Stimulated activated CD4-positive, alpha-beta T cell treated with anti-CD3 and anti-CD28 coated beads, Interleukin-2, amount 100 ng/mL, for 48 hours (primary cell): ENCODE measurements at regions not wholly inside any gene's neighbourhood (a gene's known extent, or its start where the extent isn't known, plus 50 kb on each side); places are given as distances from the start of the nearest gene placed in this dataset.

Source experiments
- DNase-seq, 2 donors: peaks; one replicate each; pipeline ENCODE4 v3.0.0-alpha.2; 2020

DNA sequence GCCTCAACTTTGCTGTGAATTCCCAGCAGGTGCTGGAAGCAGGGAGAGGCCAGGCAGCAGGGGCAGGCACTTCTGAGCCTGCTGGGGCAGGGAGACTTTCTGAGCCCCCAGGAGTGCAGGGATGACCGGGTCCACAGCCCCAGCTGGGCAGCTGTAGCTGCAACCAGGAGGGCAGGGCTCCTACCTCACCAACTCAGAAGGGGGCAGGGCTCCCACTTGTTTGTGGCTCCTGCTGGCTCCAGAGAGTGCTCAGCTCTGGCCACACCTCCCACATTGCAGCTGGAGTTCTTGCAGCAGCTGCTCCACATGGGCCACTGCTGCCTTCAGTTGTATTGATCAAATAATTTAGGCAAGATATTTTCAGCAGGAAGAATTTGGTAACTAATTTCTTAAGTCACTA, 812.3 kb downstream of the NSUN3 start:
- no peak for DNase-seq

DNA sequence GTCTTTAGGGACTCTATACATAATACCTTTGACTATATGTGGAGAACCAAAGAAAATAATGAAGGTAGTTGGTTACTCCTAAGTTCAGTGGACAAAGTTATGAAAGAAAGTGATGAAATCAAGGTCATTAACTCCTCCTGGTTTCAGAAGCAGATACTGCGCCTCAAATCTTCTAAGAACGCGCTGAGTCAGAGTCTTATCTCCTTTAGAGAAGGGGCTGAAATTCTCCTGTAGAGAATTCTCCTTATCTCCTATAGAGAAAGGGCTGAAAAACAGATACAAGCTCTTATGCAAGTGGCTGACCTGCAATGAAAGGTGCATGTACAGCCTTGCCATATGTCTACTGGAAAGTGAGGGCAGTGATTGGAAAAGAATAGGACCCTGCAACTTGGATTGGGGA, 824.2 kb downstream of the NSUN3 start:
- DNase-seq: no peak

DNA sequence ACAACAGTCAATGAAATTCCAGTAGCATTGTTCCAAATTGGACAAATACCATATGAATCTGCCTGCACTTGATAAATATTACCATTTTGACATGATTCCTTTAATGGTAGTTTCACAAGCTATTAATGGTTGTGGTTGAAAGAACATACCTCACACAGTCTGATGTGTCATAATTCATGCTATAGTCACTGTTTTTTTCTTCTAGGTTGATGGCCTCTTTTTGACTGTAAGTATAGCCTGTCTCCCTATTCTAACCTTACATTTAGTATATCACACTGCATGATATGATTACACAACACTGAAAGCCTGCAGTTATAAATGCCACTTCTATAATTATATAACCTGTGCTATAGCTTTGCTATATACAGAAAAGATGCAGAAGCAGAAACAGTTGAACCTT, 834.1 kb downstream of the NSUN3 start:
- DNase-seq: no peak

DNA sequence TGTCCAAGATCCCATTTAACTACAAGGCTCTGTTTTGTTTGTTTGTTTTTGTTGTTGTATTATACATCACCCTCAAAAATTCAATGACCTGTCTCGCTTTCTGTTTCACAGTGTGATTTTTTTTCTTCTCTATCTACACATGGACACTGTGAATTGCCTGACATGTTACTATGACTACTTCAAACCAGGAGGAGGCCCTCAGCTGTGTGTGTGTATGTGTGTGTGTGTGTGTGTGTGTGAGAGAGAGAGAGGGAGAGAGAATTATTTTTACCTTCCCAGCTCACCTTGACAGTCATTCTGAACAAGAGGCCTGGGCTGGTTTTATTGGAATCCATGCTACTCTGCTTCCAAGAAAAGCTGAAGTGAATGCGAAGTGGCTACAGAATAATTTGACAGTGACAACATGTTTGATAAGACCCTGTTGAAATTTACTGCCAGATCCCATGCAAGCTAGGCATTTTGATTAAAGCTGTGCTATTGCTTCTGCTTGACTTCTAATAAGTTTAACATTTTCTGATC, 841.4 kb downstream of the NSUN3 start:
- DNase-seq: no peak

DNA sequence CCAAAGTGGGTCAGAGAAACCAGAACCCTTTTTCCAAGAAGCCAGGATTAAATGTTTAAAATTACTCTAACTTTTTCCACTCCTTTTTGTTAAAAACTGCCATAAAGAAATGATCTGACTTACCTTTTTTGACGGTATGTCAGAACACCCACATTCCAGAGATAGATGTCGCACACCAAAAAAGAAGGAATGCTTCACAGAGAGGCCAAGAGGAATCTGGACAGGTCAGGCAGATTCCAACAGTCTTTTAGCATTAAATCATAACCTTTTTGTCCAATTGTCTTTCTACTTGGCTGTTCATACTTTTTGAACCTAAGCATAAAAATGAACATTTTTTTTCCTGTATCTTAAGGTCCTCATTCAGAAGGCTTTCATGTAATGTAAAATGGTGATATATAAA, 846.9 kb downstream of the NSUN3 start:
- DNase-seq: no peak

DNA sequence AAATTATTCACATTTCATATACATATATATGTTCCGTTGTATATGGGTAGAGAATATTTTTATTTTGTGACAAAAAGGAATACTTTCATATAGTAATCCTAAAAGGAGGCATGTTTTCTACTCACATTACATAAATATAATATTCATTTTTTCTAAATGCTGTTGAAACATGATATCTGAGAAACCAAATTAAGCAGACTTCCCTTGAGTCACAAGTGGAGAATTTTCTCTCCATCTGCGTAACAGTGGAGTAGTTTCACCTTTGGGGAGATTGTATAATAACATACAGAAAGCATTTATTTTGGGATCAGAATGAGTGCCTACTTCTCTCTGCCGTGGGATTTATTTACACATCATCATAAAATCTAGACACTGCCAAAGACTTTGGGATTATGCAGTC, 849.8 kb downstream of the NSUN3 start:
- no peak for DNase-seq

DNA sequence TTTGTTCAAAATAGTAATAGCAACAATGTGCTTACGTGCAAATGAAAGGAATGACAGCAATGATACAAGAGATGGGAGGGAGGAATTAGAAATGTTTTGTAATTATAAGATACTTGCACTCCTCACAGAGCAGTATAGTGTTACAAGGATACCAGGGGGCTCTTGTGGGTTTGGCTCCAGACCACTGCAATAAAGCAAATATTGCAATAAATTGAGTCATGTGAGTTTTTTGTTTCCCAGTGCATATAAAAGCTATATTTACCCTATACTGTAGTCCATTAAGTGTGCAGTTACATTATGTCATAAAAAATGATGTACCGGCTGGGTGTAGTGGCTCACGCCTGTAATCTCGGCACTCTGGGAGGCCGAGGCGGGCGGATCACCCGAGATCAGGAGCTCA, 864.3 kb downstream of the NSUN3 start:
- no peak for DNase-seq

DNA sequence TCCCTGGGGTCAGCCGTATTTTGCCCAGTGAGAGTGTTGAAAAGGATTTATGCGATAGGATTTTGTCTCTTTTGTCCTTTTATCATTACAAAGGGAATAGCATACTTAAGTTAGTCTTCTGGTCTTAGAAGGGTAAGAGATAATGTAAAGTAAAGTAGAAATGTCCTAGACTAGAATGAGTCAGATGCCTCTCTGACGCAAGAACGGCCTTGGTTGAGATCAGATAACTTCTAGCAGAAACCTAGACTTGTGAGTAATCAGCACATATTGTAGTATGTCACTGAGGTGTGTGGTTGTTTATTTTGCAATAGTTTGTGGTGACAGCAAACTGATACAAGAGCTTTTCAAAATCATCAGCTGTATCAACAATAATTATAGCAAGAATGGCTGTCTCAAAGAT, 866.1 kb downstream of the NSUN3 start:
- no peak for DNase-seq

DNA sequence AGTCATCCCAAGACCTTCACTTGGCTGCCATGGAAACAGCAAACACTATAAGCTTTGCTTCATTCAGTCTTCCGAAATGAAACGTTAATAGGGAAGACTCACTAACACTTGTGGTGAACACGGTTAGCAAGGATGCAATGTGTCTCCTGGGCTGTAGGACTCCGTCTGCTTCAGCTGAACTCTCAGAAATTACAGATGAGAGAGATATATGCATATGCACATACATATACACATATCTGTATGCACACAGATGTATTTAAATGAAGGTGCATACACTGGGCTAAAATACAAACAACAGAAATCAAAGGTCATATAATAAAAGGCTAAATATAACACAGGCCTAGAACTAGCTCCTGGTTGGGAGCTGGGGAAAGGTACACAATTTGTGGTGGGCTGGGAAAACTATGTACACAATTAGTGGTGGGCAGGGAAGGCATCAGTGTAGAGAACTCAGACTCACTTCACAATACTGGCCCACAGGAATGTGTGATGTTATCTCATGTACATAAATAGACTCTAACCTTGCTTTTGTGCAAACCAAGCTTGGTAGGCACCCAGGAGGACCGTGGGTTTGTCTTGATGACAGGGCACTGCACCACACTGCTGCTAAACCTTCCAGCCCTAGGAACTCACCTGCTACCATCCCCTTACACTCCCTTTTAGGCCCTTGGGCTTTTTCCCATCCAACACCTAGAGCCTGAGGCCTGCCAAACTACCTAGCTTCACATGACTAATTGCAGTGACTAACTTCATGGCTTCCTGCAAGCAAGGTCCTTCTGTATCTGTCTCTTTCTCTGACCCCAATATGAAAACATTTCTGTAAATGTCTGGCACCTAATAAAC, 873.1 kb downstream of the NSUN3 start:
- DNase-seq: no peak

DNA sequence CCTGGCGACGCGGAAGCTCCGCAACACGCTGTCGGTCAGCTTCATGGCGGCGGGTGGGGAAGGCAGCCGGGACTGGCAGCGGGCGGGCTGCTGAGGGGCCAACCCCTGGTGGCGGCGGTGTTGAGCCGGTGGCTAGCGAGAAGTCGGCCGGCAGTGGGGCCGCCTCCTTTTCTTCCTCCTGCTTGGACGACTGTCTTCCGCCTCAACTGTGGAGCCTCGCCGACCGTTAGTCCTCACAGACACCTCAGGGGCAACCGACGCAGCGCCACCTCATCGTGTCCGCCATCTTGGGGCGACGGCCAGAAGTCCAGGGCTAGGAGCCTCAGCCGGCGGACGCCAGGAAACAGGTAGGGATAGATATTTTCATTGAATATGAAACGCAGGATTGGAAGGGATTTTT, 875.1 kb downstream of the NSUN3 start:
- no peak for DNase-seq

DNA sequence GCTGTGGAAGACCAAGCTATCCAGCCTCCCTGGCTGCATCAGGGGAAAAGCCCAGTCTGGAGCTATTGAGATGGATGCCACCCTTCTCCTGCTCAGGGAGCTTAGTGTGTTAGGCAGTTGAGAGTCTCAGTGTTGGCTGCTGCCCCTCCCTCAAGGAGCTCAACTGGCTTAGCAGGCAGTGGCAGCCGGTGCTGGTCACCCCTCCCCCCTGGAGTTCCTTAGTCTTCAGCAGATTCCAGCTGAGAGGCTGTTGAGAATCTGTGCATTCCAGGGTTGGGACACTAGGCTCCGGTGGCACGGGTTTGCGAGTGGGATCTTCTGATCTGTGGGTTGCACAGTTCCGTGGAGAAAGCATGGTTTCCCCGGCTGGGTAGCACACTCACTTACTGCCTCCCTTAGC, 883.8 kb downstream of the NSUN3 start:
- no peak for DNase-seq

DNA sequence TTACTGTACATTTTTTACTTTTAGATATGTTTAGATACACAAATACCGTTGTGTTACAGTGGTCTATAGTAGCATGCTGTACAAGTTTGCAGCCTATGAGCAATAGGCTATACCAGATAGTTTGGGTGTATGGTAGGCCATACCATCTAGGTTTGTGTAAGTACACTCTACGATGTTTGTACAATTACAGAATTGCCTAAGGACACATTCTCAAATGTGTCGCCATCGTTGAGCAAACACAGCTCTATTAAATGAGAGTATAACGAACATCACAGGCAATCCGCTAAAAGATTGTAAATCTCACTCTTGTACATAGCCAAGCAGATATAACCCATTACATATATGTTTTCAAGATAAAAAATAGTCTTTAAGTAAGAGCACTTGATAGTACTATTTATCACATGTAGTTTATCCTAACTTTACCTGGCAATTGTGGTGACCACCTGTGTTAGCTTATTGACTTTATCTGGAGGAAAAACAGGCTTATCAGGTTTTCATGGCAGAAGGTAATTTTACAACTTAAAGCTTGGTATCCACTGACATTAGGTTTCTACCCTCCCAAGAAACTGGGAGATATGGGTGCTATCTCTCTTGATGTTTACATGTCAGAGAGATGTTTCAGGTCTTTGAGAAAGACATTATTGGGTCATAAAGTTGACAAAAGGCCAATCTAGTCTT, 898.7 kb downstream of the NSUN3 start:
- DNase-seq: no peak

DNA sequence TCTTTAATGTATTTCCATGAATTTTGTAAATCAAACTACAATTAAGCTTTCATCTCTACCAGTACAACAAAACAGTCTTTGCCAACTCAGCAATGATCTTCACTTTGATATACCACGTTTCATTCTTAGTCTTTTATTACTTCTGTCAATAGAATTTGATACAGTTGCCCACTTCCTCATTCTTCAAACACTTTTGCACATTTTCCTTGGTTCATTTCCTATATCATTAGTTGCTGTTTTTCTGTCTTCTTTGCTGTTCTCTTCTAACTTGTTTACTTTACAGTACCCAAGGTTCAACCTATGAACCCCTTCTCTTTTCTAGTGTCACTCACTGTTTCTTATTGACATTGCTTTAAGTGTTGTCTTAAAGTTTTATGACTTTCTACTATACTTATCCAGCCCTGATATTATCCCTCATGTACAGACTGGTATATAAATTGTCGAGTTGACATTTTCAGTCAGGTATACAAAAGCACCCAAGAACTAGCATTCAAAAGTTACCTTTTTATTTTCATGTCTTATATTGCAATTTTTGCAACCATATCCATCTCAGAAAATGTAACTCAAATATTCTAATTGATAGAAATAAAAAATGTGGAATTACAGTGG, 903.1 kb downstream of the NSUN3 start:
- DNase-seq: no peak

DNA sequence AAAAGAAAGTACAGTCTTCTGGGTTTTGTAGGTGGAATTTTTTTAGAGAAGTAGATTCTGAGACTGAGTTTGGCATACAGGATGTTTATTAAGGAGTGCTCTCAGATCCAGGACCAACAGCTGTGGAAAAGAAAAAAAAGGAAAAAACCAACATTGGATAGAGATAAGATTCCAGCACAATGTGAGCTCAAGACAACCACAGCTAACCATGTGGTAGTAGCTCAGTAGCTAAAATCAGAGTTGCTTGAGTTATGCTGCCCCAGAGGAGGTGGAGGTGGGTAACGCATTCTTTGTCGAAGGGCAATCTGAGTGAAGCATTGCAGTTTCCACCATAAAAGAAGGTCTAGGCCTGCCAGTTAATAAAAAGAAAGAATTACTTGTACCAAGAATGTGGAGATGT, 904.3 kb downstream of the NSUN3 start:
- DNase-seq: no peak

DNA sequence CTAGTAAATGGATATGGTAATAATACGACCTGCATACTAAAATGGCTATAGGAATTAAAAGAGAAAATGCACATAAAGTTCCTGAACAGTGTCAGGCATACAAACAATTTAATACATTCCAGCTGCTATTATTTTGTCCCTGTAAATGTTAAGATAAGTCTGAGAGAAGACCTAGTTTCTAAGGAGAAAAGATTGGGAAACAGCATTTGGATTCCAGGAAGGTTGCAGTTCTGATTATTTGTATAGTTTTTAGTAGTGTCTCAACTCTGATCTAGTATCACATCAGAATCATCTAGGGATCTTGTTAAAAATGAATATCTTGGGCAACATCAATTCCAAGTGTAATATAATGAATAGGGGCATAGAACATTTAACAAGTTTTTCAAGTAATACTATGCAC, 905.7 kb downstream of the NSUN3 start:
- no peak for DNase-seq

DNA sequence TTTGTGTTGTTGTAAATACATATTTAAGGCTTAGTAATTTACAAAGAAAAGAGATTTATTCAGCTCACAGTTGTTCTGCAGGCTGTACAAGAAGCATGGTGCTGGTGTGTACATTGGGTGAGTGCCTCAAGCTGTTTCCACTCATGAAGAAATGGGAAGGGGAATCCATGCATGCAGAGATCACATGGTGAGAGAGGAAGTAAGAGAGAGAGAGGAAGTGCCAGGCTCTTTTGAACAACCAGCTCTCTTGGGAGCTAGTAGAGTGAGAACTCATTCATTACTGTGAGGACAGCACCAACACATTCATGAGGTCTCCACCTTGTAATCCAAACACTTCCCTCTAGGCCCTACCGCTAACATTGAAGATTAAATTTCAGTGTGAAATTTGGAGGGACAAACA, 909.2 kb downstream of the NSUN3 start:
- DNase-seq: no peak

DNA sequence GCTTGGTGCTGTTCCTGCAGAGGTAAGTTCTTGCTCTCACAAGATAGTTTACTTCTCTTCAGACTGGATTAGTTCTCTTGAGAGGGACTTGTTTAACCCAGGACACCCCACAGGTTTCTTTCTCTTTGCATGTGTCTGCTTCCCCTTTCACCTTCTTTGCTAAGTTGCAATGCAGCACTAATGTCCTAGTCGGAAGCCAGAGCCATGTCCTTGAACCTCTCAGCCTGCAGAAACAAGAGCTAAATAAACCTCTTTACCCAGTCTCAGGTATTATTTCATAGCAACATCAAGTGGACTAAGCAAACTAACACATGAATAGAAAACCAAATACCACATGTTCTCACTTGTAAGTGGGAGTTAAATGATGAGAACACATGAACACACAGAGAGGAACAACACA, 915.2 kb downstream of the NSUN3 start:
- no peak for DNase-seq

DNA sequence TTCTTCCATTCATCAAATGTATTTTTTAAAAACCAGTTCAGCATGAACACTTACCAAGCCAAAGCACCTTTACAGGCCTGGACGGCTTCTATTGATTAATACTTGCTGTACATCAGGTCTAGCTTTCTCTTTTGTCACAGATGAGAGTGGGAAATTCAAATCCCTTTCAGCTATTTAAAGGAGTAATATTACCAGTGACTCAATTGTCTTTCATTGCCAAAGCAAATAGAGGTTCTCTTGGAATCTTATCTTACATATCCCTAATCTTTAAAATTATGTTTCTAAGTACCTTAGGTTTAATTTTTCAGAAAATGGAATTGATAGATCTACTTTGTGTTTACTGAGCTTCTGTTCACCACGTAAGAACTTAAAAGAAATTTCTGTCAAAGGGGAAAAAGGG, 922.9 kb downstream of the NSUN3 start:
- DNase-seq: no peak

DNA sequence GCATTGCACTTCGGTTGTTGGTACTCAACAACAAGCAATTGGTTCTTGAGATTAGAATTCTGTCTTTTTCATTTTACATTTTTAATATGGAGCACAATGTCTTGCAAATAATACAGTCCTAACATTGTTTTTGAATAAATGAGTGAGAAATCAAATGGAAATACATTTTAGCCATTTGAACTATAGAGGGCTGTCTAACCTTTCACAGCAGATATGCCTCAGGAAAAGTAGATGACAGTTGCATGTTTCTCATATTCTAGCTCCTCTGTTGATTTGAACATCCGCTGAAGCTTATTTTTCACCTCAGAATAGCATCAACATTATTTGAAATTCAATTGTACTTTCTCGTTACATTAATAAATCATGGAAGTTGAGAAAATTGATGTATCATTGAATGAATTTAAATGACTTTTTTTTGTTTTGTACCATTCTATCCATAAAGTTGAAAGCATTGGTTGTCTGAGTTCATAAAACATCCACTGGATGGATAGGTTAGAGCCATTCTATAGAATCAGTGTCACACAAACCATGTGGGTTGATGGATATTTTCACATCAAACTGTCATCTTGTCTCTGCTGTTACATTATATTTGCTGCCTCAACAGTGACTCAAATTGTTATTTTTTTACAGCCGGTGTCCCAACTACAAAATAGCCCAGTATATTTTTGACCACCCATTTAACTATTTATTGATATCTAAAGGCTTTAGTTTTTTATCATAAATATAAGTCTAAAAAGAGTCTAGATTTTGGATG, 928.3 kb downstream of the NSUN3 start:
- no peak for DNase-seq

DNA sequence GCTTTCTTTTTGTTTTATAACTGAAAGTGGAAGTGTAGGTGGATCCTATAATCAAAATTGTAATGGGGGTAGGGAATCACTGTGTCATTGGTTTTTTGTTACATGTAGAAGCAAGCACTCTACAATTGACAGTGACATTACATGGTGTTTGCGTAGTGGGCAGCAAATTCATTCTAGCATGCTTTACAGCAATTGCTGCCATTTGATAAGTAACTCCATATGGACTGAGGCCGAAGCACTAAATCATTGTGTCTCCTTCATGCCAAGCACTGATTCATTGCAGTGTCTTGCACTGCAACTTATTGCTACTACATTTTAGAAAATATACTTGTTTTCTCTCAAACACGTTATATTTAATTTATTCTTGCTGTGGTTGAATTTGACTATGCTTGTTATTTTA, 933.9 kb downstream of the NSUN3 start:
- DNase-seq: no peak

DNA sequence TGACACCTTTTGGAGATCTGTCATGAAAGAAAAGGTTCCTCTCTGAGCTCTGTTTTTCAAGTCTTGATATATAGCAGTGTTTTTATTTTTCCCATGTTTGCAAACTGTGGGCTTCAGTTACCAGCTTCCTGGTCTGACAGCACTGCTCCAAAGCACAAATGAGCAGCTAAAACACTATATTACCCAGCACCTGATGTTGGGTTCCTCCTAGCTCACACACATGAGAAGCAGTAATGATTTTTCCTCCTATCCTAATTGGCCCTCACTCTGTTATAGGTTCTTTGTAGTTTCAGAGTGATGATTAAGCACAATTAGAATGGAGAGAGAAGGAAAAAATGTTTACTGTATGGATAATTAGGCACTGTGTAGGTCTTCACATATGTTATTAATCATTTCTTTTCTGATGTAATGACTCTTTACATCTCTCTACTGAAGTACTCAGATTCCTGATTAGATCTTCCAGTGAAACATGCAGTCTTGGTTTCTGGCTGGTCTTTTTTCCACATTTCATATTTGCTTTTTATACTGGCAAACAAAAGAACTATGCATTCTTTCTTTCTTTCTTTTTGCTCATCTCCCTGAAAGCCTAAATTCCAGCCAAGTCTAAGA, 939.7 kb downstream of the NSUN3 start:
- no peak for DNase-seq

DNA sequence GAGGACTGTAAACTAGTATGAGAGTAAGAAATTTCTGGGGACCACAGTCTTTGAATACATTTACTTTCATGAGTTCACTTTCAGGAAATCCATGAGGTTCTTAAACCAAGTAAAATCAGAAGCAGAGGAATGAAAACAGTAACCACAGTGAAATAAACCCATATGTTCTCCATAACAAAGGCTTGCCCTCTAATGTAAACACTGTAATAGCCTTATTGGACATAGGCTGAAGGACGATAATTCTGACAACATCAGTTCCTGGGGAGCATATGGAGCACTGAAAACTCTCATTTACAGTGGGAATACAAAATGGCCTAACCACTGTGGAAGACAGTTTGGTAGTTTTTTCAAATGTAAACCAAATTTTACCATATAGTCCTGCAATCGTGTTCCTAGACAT, 965.8 kb downstream of the NSUN3 start:
- no peak for DNase-seq

DNA sequence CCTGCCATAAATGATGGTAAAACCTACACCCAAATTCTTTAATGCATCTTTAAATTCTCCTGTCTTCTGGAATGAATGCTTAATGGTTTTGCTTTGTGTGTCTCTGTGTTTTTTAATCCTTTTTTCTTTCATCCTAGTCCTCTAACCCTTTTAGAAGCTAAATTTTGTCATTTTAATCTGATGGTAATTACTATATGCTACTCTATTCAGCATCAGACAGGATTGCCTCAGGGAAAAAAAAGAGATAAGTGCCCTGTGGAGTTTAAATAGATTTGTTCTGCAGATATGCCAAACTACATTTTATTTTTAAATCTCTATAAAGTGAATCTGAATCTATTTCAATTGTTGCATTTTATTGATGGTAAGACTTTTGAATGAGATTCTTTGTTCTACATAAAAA, 966.8 kb downstream of the NSUN3 start:
- DNase-seq: no peak
